GM18517 (cell line): ENCODE measurements at regions not wholly inside any gene's neighbourhood (a gene's known extent, or its start where the extent isn't known, plus 50 kb on each side); places are given as distances from the start of the nearest gene placed in this dataset.
"Not testable (repeated sequence)": the region's sequence is repeated elsewhere in the genome, so short reads cannot be mapped to it uniquely, and the experiment has no call there.

Experiments
- ATAC-seq: cut with Tn5 transposase; IDR thresholded peaks from one replicate; pipeline ENCODE4 v1.9.1; 2021; ENCODE audit warnings: mild to moderate bottlenecking, moderate library complexity; ENCODE audit not compliant: unreplicated experiment

- no peak for ATAC-seq
These were observed 1001.1 kb upstream of the EPHA6 start for GRCh38 chr3:95813244-95813643.

- no peak for ATAC-seq
These were observed 998.6 kb upstream of the EPHA6 start for GRCh38 chr3:95815828-95816227.

- no peak for ATAC-seq
These were observed 988.0 kb upstream of the EPHA6 start for GRCh38 chr3:95826419-95826818.

GRCh38 chr3:95832146-95832545 is 982.2 kb upstream of the EPHA6 start:
- no peak for ATAC-seq

GRCh38 chr3:95860628-95861027 is 953.8 kb upstream of the EPHA6 start:
- ATAC-seq: not testable (repeated sequence)

- no peak for ATAC-seq
These were observed 930.6 kb upstream of the EPHA6 start for GRCh38 chr3:95883801-95884200.

- ATAC-seq: no peak
These were observed 927.8 kb upstream of the EPHA6 start for GRCh38 chr3:95886616-95887015.

GRCh38 chr3:95887114-95887513 is 927.3 kb upstream of the EPHA6 start:
- no peak for ATAC-seq

GRCh38 chr3:95894820-95895219 is 919.6 kb upstream of the EPHA6 start:
- no peak for ATAC-seq

- ATAC-seq: no peak
These were observed 914.9 kb upstream of the EPHA6 start for GRCh38 chr3:95899494-95899893.

- ATAC-seq: no peak
These were observed 914.5 kb upstream of the EPHA6 start for GRCh38 chr3:95899911-95900310.

GRCh38 chr3:95901948-95902347 is 912.4 kb upstream of the EPHA6 start:
- no peak for ATAC-seq

- no peak for ATAC-seq
These were observed 909.2 kb upstream of the EPHA6 start for GRCh38 chr3:95905182-95905581.

GRCh38 chr3:95911767-95912166 is 902.6 kb upstream of the EPHA6 start:
- ATAC-seq: no peak

GRCh38 chr3:95923496-95924210 is 890.7 kb upstream of the EPHA6 start:
- ATAC-seq: no peak

GRCh38 chr3:95926904-95927501 is 887.4 kb upstream of the EPHA6 start:
- ATAC-seq: no peak

GRCh38 chr3:95934181-95934580 is 880.2 kb upstream of the EPHA6 start:
- ATAC-seq: no peak

- no peak for ATAC-seq
These were observed 875.1 kb upstream of the EPHA6 start for GRCh38 chr3:95939235-95939809.

- no peak for ATAC-seq
These were observed 848.6 kb upstream of the EPHA6 start for GRCh38 chr3:95965704-95966336.

- no peak for ATAC-seq
These were observed 842.8 kb upstream of the EPHA6 start for GRCh38 chr3:95971573-95971972.

GRCh38 chr3:95994338-95994737 is 820.1 kb upstream of the EPHA6 start:
- no peak for ATAC-seq

- ATAC-seq: no peak
These were observed 813.4 kb upstream of the EPHA6 start for GRCh38 chr3:96000966-96001365.
